ENCODE measurements at regions not wholly inside any gene's neighbourhood (a gene's known extent, or its start where the extent isn't known, plus 50 kb on each side); places are given as distances from the start of the nearest gene placed in this dataset.
A peak's percentile ranks its signal among the peaks of the same experiment; 100 is the strongest.

- no peak for TF ChIP-seq REST (IDR thresholded peaks at IDR 0.05; ENCODE audit: low read depth, low read length)
- peak; percentile 56 for TF ChIP-seq SUZ12 (IDR thresholded peaks at IDR 0.05; ENCODE audit: unreplicated experiment)
- no peak for TF ChIP-seq ATF3 (IDR thresholded peaks at IDR 0.05; ENCODE audit: borderline replicate concordance, extremely low read depth, low read depth, low read length)
These were observed 113.1 kb upstream of the MYL2 start (continued) for GRCh38 chr12:111033281-111034082.

- 72% methylated on average over 4 of the region's 5 CpGs for WGBS (ENCODE audit: insufficient coverage, insufficient replicate concordance, low lambda C conversion rate, missing lambda C conversion rate)
- CTCF ChIA-PET, result interaction anchor here (1.3 kb wide), 1 partner anchor 95 kb away, joined by 3 read pairs; no protein-coding TSS in a partner anchor
- FAIRE-seq (no peak), ATAC-seq (no peak), DNase-seq (ENCODE audit: low read depth, low spot score) (no peak)
- no peaks in the 10 kb centered on the region for H3K36me3 ChIP-seq (ENCODE audit: control insufficient read depth in 2 of 2, insufficient read depth in 2 of 2, low read length in 1 of 2)
- TF ChIP-seq MEF2B (IDR thresholded peaks at IDR 0.05; ENCODE audit: partially characterized antibody, poor library complexity, severe bottlenecking), result no peak
- TF ChIP-seq CTCF (IDR thresholded peaks at IDR 0.05 in 2 of 3, conservative IDR thresholded peaks at IDR 0.05 in 1 of 3; ENCODE audit: control insufficient read depth in 2 of 3, extremely low read depth in 1 of 3, insufficient read depth in 1 of 3, low read depth in 3 of 3, low read length in 3 of 3), result no peak
- TF ChIP-seq BCL11A (IDR thresholded peaks at IDR 0.05; ENCODE audit: low read depth, low read length), result no peak
- TF ChIP-seq SIX5 (IDR thresholded peaks at IDR 0.05; ENCODE audit: low read depth, low read length, severe bottlenecking), result no peak
- no peak overlapping the region for H3K4me2 ChIP-seq (ENCODE audit: control insufficient read depth, insufficient read depth)
- POLR2A ChIA-PET, result interaction anchor here (0.6 kb wide), 1 partner anchor 135 kb away, joined by 3 read pairs; no protein-coding TSS in a partner anchor
- intact Hi-C loops (cut with micrococcal nuclease; ENCODE audit: unreplicated experiment), result no loop called here
- in situ Hi-C loops (cut with MboI), result no loop called here
- H4K20me1 ChIP-seq (ENCODE audit: control insufficient read depth, insufficient read depth), result no peaks in the 10 kb centered on the region
- H3K27ac ChIP-seq (ENCODE audit: control insufficient read depth, insufficient read depth), result no peak overlapping the region
- no peaks in the 10 kb centered on the region for H3K79me2 ChIP-seq (ENCODE audit: control insufficient read depth, insufficient read depth, low read length)
- no peak overlapping the region for H2AFZ ChIP-seq (ENCODE audit: control insufficient read depth, low read depth, low read length)
- H3K4me1 ChIP-seq (ENCODE audit: control insufficient read depth, insufficient read depth, low read length), result no peaks in the 10 kb centered on the region
- H3K4me3 ChIP-seq, result no peak overlapping the region
- no peaks in the 10 kb centered on the region for H3K9me3 ChIP-seq (replicated peaks; ENCODE audit: control insufficient read depth, insufficient read depth, low read length)
- no peak overlapping the region for H3K9ac ChIP-seq (ENCODE audit: control insufficient read depth, insufficient read depth, low read length)
- SMC1A ChIA-PET (ENCODE audit: uncharacterized antibody, unreplicated experiment), result no interaction called here
- H3K27me3 ChIP-seq (replicated peaks in 1 of 2; ENCODE audit: control insufficient read depth in 2 of 2, insufficient read depth in 2 of 2, low read length in 1 of 2), result peaks cover 9 to 17% of the 10 kb centered on the region in 2 experiments
- BruUV-seq (replicated peaks), result no TSS peak
- RAD21 ChIA-PET (ENCODE audit: unreplicated experiment), result no interaction called here
These were observed 112.2 kb upstream of the MYL2 start for GRCh38 chr12:111032591-111032919.
